H4 (cell line): ENCODE measurements at regions not wholly inside any gene's neighbourhood (a gene's known extent, or its start where the extent isn't known, plus 50 kb on each side); places are given as distances from the start of the nearest gene placed in this dataset.
"Not testable (repeated sequence)": the region's sequence is repeated elsewhere in the genome, so short reads cannot be mapped to it uniquely, and the experiment has no call there.

Experiments
- DNase-seq: peaks from one replicate; pipeline ENCODE4 v3.0.0-alpha.2; 2015; ENCODE audit warnings: low spot score

GRCh38 chr4:83780053-83780733 lies 244.3 kb downstream of the GPAT3 start:
- DNase-seq: no peak

GRCh38 chr4:83779103-83780052 lies 243.5 kb downstream of the GPAT3 start:
- DNase-seq: no peak

- DNase-seq: no peak
These were observed 236.8 kb downstream of the GPAT3 start for GRCh38 chr4:83772685-83773084.

- DNase-seq: peak; percentile 50
These were observed 235.3 kb downstream of the GPAT3 start for GRCh38 chr4:83771113-83771705.

GRCh38 chr4:83768146-83768545 lies 232.2 kb downstream of the GPAT3 start:
- DNase-seq: no peak

GRCh38 chr4:83767067-83767466 lies 231.2 kb downstream of the GPAT3 start:
- DNase-seq: no peak

GRCh38 chr4:83759611-83760010 lies 223.7 kb downstream of the GPAT3 start:
- no peak for DNase-seq

- no peak for DNase-seq
These were observed 222.4 kb downstream of the GPAT3 start for GRCh38 chr4:83758285-83758684.

- DNase-seq: no peak
These were observed 221.3 kb downstream of the GPAT3 start for GRCh38 chr4:83757121-83757621.

- DNase-seq: no peak
These were observed 217.4 kb downstream of the GPAT3 start for GRCh38 chr4:83753260-83753659.

- peak; percentile 20 for DNase-seq
These were observed 215.5 kb downstream of the GPAT3 start for GRCh38 chr4:83751336-83751949.

- no peak for DNase-seq
These were observed 212.8 kb downstream of the GPAT3 start for GRCh38 chr4:83748711-83749110.

- DNase-seq: no peak
These were observed 203.0 kb downstream of the GPAT3 start for GRCh38 chr4:83738895-83739294.

- DNase-seq: no peak
These were observed 198.7 kb downstream of the GPAT3 start for GRCh38 chr4:83734576-83734975.

- no peak for DNase-seq
These were observed 196.3 kb downstream of the GPAT3 start for GRCh38 chr4:83732114-83732635.

- DNase-seq: no peak
These were observed 195.7 kb downstream of the GPAT3 start for GRCh38 chr4:83731609-83732008.

GRCh38 chr4:83730958-83731357 lies 195.1 kb downstream of the GPAT3 start:
- DNase-seq: not testable (repeated sequence)

- DNase-seq: no peak
These were observed 192.3 kb downstream of the GPAT3 start for GRCh38 chr4:83728191-83728590.

- no peak for DNase-seq
These were observed 189.6 kb downstream of the GPAT3 start for GRCh38 chr4:83725336-83726085.

- no peak for DNase-seq
These were observed 188.8 kb downstream of the GPAT3 start for GRCh38 chr4:83724485-83725335.
